ENCODE measurements at regions not wholly inside any gene's neighbourhood (a gene's known extent, or its start where the extent isn't known, plus 50 kb on each side); places are given as distances from the start of the nearest gene placed in this dataset.
"Not testable (repeated sequence)": the region's sequence is repeated elsewhere in the genome, so short reads cannot be mapped to it uniquely, and the experiment has no call there.

- H2AFZ ChIP-seq (ENCODE audit: insufficient read depth, low read depth, low read length, poor library complexity, severe bottlenecking) = no peak overlapping the region
- no peak overlapping the region for H3K4me3 ChIP-seq (replicated peaks in 1 of 3; ENCODE audit: low read depth in 2 of 3, low read length in 3 of 3)
- no peak for DNase-seq
- intact Hi-C loops (cut with micrococcal nuclease) = no loop called here
- H3K4me2 ChIP-seq (replicated peaks; ENCODE audit: extremely low read depth, low read length, poor library complexity, severe bottlenecking) = no peak overlapping the region
- no peaks in the 10 kb centered on the region for H3K4me1 Mint-ChIP-seq
- peaks cover 0 to 13% (median 4%) of the 10 kb centered on the region in 7 donors for H3K9me3 Mint-ChIP-seq
- no peak overlapping the region for H3K4me3 Mint-ChIP-seq
- no peaks in the 10 kb centered on the region for H3K36me3 ChIP-seq (replicated peaks in 1 of 2; ENCODE audit: control insufficient read depth in 1 of 2, insufficient read depth in 2 of 2, low read length in 2 of 2)
- H3K9ac ChIP-seq (ENCODE audit: insufficient read depth, low read length, poor library complexity, severe bottlenecking) = no peak overlapping the region
- WGBS (ENCODE audit: insufficient coverage) = no CpG with 5 or more reads among the region's 2 CpGs
- H3K4me1 ChIP-seq (ENCODE audit: control insufficient read depth in 1 of 2, insufficient read depth in 2 of 2, low read length in 2 of 2) = no peaks in the 10 kb centered on the region
- H3K79me2 ChIP-seq (ENCODE audit: insufficient read depth, low read length) = no peaks in the 10 kb centered on the region
- H3K27ac Mint-ChIP-seq = no peak overlapping the region
- no peaks in the 10 kb centered on the region for H3K27me3 Mint-ChIP-seq (ENCODE audit: low read depth in 3 of 3)
- TF ChIP-seq, protein P1, sequence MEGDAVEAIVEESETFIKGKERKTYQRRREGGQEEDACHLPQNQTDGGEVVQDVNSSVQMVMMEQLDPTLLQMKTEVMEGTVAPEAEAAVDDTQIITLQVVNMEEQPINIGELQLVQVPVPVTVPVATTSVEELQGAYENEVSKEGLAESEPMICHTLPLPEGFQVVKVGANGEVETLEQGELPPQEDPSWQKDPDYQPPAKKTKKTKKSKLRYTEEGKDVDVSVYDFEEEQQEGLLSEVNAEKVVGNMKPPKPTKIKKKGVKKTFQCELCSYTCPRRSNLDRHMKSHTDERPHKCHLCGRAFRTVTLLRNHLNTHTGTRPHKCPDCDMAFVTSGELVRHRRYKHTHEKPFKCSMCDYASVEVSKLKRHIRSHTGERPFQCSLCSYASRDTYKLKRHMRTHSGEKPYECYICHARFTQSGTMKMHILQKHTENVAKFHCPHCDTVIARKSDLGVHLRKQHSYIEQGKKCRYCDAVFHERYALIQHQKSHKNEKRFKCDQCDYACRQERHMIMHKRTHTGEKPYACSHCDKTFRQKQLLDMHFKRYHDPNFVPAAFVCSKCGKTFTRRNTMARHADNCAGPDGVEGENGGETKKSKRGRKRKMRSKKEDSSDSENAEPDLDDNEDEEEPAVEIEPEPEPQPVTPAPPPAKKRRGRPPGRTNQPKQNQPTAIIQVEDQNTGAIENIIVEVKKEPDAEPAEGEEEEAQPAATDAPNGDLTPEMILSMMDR (IDR thresholded peaks at IDR 0.05) = no peak
- peaks cover 7 to 11% of the 10 kb centered on the region in 2 donors for H3K9me3 ChIP-seq (replicated peaks in 1 of 2; ENCODE audit: control insufficient read depth in 1 of 2, insufficient read depth in 1 of 2, low read length in 2 of 2)
- H4K20me1 ChIP-seq (ENCODE audit: insufficient read depth, low read length) = no peaks in the 10 kb centered on the region
- no peak overlapping the region for H3K27ac ChIP-seq (ENCODE audit: low read depth in 1 of 2, low read length in 2 of 2)
- no peaks in the 10 kb centered on the region for H3K27me3 ChIP-seq (ENCODE audit: control insufficient read depth in 2 of 2, insufficient read depth in 2 of 2, low read length in 2 of 2)
- H3K36me3 Mint-ChIP-seq = no peaks in the 10 kb centered on the region
These were observed 1051.7 kb downstream of the ROBO2 start for GRCh38 chr3:78091478-78092119.

DNA sequence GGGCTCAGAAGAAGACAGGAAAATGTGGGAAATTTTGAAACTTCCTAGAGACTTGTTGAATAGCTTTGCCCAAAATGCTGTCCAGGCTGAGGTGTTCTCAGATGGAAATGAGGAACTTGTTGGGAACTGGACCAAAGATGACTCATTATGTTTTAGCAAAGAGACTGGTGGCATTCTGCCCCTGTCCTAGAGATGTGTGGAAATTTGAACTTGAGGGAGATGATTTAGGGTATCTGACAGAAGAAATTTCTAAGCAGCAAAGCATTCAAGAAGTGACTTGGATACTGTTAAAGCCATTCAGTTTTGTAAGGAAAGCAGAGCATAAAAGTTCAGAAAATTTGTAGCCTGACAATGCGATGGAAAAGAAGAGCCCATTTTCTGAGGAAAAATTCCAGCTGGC is 1052.7 kb downstream of the ROBO2 start:
- H3K4me3 Mint-ChIP-seq; H3K4me3 ChIP-seq (replicated peaks in 1 of 3; ENCODE audit: low read depth in 2 of 3, low read length in 3 of 3); H3K27me3 ChIP-seq (ENCODE audit: control insufficient read depth in 2 of 2, insufficient read depth in 2 of 2, low read length in 2 of 2); H3K36me3 Mint-ChIP-seq; H3K4me2 ChIP-seq (replicated peaks; ENCODE audit: extremely low read depth, low read length, poor library complexity, severe bottlenecking); H2AFZ ChIP-seq (ENCODE audit: insufficient read depth, low read depth, low read length, poor library complexity, severe bottlenecking); H3K4me1 Mint-ChIP-seq; H3K36me3 ChIP-seq (replicated peaks in 1 of 2; ENCODE audit: control insufficient read depth in 1 of 2, insufficient read depth in 2 of 2, low read length in 2 of 2); H3K9ac ChIP-seq (ENCODE audit: insufficient read depth, low read length, poor library complexity, severe bottlenecking); intact Hi-C loops (cut with micrococcal nuclease); H3K27ac ChIP-seq (ENCODE audit: low read depth in 1 of 2, low read length in 2 of 2); H3K79me2 ChIP-seq (ENCODE audit: insufficient read depth, low read length); H3K4me1 ChIP-seq (ENCODE audit: control insufficient read depth in 1 of 2, insufficient read depth in 2 of 2, low read length in 2 of 2); DNase-seq; H3K27ac Mint-ChIP-seq; H4K20me1 ChIP-seq (ENCODE audit: insufficient read depth, low read length); H3K27me3 Mint-ChIP-seq (ENCODE audit: low read depth in 3 of 3): not testable (repeated sequence)
- WGBS (ENCODE audit: insufficient coverage) = 100% methylated on average over 1 of the region's 1 CpG
- peaks cover 0 to 13% (median 4%) of the 10 kb centered on the region in 7 donors for H3K9me3 Mint-ChIP-seq
- peaks cover 7 to 11% of the 10 kb centered on the region in 2 donors for H3K9me3 ChIP-seq (replicated peaks in 1 of 2; ENCODE audit: control insufficient read depth in 1 of 2, insufficient read depth in 1 of 2, low read length in 2 of 2)

Measured in CD14-positive monocyte (primary cell).